IMR-90 (cell line): ENCODE measurements at regions not wholly inside any gene's neighbourhood (a gene's known extent, or its start where the extent isn't known, plus 50 kb on each side); places are given as distances from the start of the nearest gene placed in this dataset.

Experiments used
- ATAC-seq: fragments of 200-7000 bp; cut with Tn5 transposase; 2 replicates; pipeline ENCODE4 v1.9.1; 2020; ENCODE audit warnings: low read depth, mild to moderate bottlenecking, moderate library complexity
- BruUV-seq: library from RNA; stranded (reverse); fragments of 400-500 nt; replicated peaks from 2 replicates; lab custom pipeline; 2021; lab: Mats Ljungman, UMichigan
- CTCF ChIA-PET: fragments of 300-600 bp; formaldehyde crosslinking; extraction: SDS; loops from one replicate; lab custom pipeline; 2021; ENCODE audit warnings: antibody characterized with exemption; lab: Yijun Ruan, JAX
- POLR2A ChIA-PET: fragments of 300-600 bp; sonication (Branson Sonifier 250); formaldehyde crosslinking; loops from one replicate; lab custom pipeline; 2022; ENCODE audit warnings: antibody characterized with exemption; ENCODE audit not compliant: unreplicated experiment; lab: Charles Lee
- DNase-seq: peaks from one replicate; pipeline ENCODE4 v3.0.0; 2013
- H2AFZ ChIP-seq: replicated peaks from 2 replicates; pipeline ENCODE3; 2013; ENCODE audit warnings: low read length, mild to moderate bottlenecking; ENCODE audit not compliant: poor library complexity
- H2AK5ac ChIP-seq: 2 replicates; pipeline ENCODE4 v1.6.1; 2013; ENCODE audit warnings: low read depth, low read length, inconsistent platforms
- H2AK9ac ChIP-seq: replicated peaks from 2 replicates; pipeline ENCODE3; 2013; ENCODE audit warnings: mild to moderate bottlenecking, low read depth, low read length, moderate library complexity; ENCODE audit not compliant: poor library complexity
- H2BK120ac ChIP-seq: 2 replicates; pipeline ENCODE4 v1.6.1; 2013; ENCODE audit warnings: low read depth, low read length, inconsistent platforms
- H2BK15ac ChIP-seq: 3 replicates; pipeline ENCODE4 v1.6.1; 2013; ENCODE audit warnings: low read depth, low read length, inconsistent platforms
- H2BK20ac ChIP-seq: 2 replicates; pipeline ENCODE4 v1.6.1; 2013; ENCODE audit warnings: low read depth, mild to moderate bottlenecking, inconsistent platforms, low read length, moderate library complexity
- H2BK5ac ChIP-seq: 2 replicates; pipeline ENCODE4 v1.6.1; 2013; ENCODE audit warnings: mild to moderate bottlenecking, low read depth, low read length, inconsistent platforms; ENCODE audit not compliant: poor library complexity, severe bottlenecking
- H3K14ac ChIP-seq: replicated peaks from 2 replicates; pipeline ENCODE4 v1.6.1; 2013; ENCODE audit warnings: low read depth, low read length, inconsistent platforms
- H3K18ac ChIP-seq: 2 replicates; pipeline ENCODE4 v1.6.1; 2013; ENCODE audit warnings: low read depth, low read length, control low read depth
- H3K23ac ChIP-seq: 2 replicates; pipeline ENCODE4 v1.6.1; 2013; ENCODE audit warnings: low read depth, low read length, inconsistent platforms
- H3K27ac ChIP-seq: 2 replicates; pipeline ENCODE4 v1.5.1; 2013; ENCODE audit warnings: mild to moderate bottlenecking, control low read depth, low read length; ENCODE audit not compliant: insufficient read depth
- H3K27me3 ChIP-seq: 2 replicates; pipeline ENCODE4 v1.6.1; 2013; ENCODE audit warnings: low read length; ENCODE audit not compliant: control insufficient read depth, insufficient read depth
- H3K36me3 ChIP-seq: 2 replicates; pipeline ENCODE4 v1.6.1; 2013; ENCODE audit warnings: low read length, mixed read lengths; ENCODE audit not compliant: control insufficient read depth, insufficient read depth
- H3K4ac ChIP-seq: 2 replicates; pipeline ENCODE4 v1.6.1; 2013; ENCODE audit warnings: low read depth, low read length, inconsistent platforms
- H3K4me1 ChIP-seq: 2 replicates; pipeline ENCODE4 v1.6.1; 2013; ENCODE audit warnings: low read length, mixed read lengths; ENCODE audit not compliant: control insufficient read depth, insufficient read depth
- H3K4me2 ChIP-seq: 2 replicates; pipeline ENCODE4 v1.6.1; 2013; ENCODE audit warnings: low read depth, mild to moderate bottlenecking, control low read depth, low read length, moderate library complexity
- H3K4me3 ChIP-seq: 2 replicates; pipeline ENCODE4 v1.5.1; 2013; ENCODE audit warnings: low read depth, mild to moderate bottlenecking, control low read depth, low read length, moderate library complexity; ENCODE audit not compliant: insufficient read depth
- H3K56ac ChIP-seq: 2 replicates; pipeline ENCODE4 v1.6.1; 2013; ENCODE audit warnings: low read length, inconsistent platforms; ENCODE audit not compliant: insufficient read depth; ENCODE audit errors: extremely low read depth
- H3K79me1 ChIP-seq, 2 experiments: 2 replicates each; pipeline ENCODE4 v1.6.1; 2013; ENCODE audit warnings: low read length in 2 of 2, inconsistent platforms in 1 of 2, low read depth in 1 of 2
- H3K9ac ChIP-seq: 2 replicates; pipeline ENCODE4 v1.6.1; 2013; ENCODE audit warnings: low read depth, low read length, control low read depth
- H3K9me1 ChIP-seq: 2 replicates; pipeline ENCODE4 v1.6.1; 2013; ENCODE audit warnings: low read length, inconsistent platforms; ENCODE audit not compliant: insufficient read depth
- H3K9me3 ChIP-seq: 2 replicates; pipeline ENCODE4 v1.6.1; 2013; ENCODE audit warnings: low read length; ENCODE audit not compliant: control insufficient read depth, insufficient read depth
- H4K20me1 ChIP-seq: 2 replicates; pipeline ENCODE4 v1.6.1; 2013; ENCODE audit warnings: low read length, inconsistent platforms; ENCODE audit not compliant: insufficient read depth
- H4K5ac ChIP-seq: 2 replicates; pipeline ENCODE4 v1.6.1; 2013; ENCODE audit warnings: mild to moderate bottlenecking, low read depth, low read length, control low read depth
- H4K8ac ChIP-seq, 2 experiments: 2 replicates each; pipeline ENCODE4 v1.6.1; 2013; ENCODE audit warnings: low read depth in 2 of 2, low read length in 2 of 2, control low read depth in 1 of 2, inconsistent platforms in 1 of 2
- H4K91ac ChIP-seq: 2 replicates; pipeline ENCODE4 v1.6.1; 2013; ENCODE audit warnings: low read depth, low read length, inconsistent platforms; ENCODE audit not compliant: insufficient read depth
- CHD1 ChIP-seq: IDR thresholded peaks from 2 replicates; pipeline ENCODE4 v1.6.1; 2012; ENCODE audit warnings: low read depth, low read length, improper control_type of control experiment
- ELK1 ChIP-seq: fragments of 150-350 bp; IDR thresholded peaks from 2 replicates; pipeline ENCODE4 v1.6.1; 2016; ENCODE audit warnings: low read depth, mild to moderate bottlenecking, low read length, moderate library complexity, borderline replicate concordance
- RAD21 ChIP-seq: IDR thresholded peaks from 2 replicates; pipeline ENCODE4 v1.6.1; 2012; ENCODE audit warnings: low read length, improper control_type of control experiment
- dilution Hi-C: fragments of 300-500 bp; cut with HindIII; formaldehyde crosslinking; loops from one replicate; pipeline ENCODE4 v1.14.3; 2018; ENCODE audit warnings: low sequenced_read_pairs; ENCODE audit not compliant: unreplicated experiment
- in situ Hi-C: fragments of 300-500 bp; cut with MboI; formaldehyde crosslinking; loops from 3 replicates; pipeline ENCODE4 v1.14.3; 2019; ENCODE audit warnings: low sequenced_read_pairs, inconsistent platforms, mixed read lengths
- intact Hi-C: fragments of 100-400 bp; cut with micrococcal nuclease; formaldehyde crosslinking; loops from 2 replicates; pipeline ENCODE4 v1.10.0; 2022

- H4K20me1 ChIP-seq, result no peaks in the 10 kb centered on the region
- no peak overlapping the region for H4K8ac ChIP-seq
- H3K36me3 ChIP-seq, result no peaks in the 10 kb centered on the region
- H3K9me3 ChIP-seq, result no peaks in the 10 kb centered on the region
- ChIA-PET CTCF (no interaction called here), POLR2A (no interaction called here)
- no peak overlapping the region for H4K5ac ChIP-seq
- no peak overlapping the region for H3K23ac ChIP-seq
- H2AK9ac ChIP-seq, result no peak overlapping the region
- H3K27me3 ChIP-seq, result no peaks in the 10 kb centered on the region
- no peak overlapping the region for H3K56ac ChIP-seq
- H3K4me1 ChIP-seq, result no peaks in the 10 kb centered on the region
- H2BK5ac ChIP-seq, result no peak overlapping the region
- H3K79me1 ChIP-seq, result no peaks in the 10 kb centered on the region
- no peak for TF ChIP-seq RAD21
- no peak for TF ChIP-seq CHD1
- TF ChIP-seq ELK1, result no peak
- no peaks in the 10 kb centered on the region for H3K9me1 ChIP-seq
- H4K91ac ChIP-seq, result no peak overlapping the region
- H3K18ac ChIP-seq, result no peak overlapping the region
- no TSS peak for BruUV-seq
- dilution Hi-C loops, result no loop called here
- H3K27ac ChIP-seq, result no peak overlapping the region
- intact Hi-C loops, result no loop called here
- H3K4me3 ChIP-seq, result no peak overlapping the region
- H3K9ac ChIP-seq, result no peak overlapping the region
- no peak overlapping the region for H2AFZ ChIP-seq
- H2BK120ac ChIP-seq, result no peak overlapping the region
- H2AK5ac ChIP-seq, result no peak overlapping the region
- no peak overlapping the region for H2BK20ac ChIP-seq
- no peak overlapping the region for H3K4me2 ChIP-seq
- no peak for ATAC-seq
- no peak overlapping the region for H2BK15ac ChIP-seq
- no peak overlapping the region for H3K14ac ChIP-seq
- no peak for DNase-seq
- in situ Hi-C loops, result no loop called here
- H3K4ac ChIP-seq, result no peak overlapping the region
Measured at GRCh38 chr2:84257831-84258230, 201.2 kb downstream of the SUCLG1 start.
